ENCODE measurements at regions not wholly inside any gene's neighbourhood (a gene's known extent, or its start where the extent isn't known, plus 50 kb on each side); places are given as distances from the start of the nearest gene placed in this dataset.

GRCh38 chr16:86949116-86949515 is 368.1 kb downstream of the C16orf95 start:
- TF ChIP-seq REST (IDR thresholded peaks at IDR 0.05; ENCODE audit: insufficient read depth in 1 of 2, low read depth in 2 of 2, low read length in 2 of 2), result no peak
- TF ChIP-seq POLR2AphosphoS5 (IDR thresholded peaks at IDR 0.05; ENCODE audit: low read depth, low read length), result no peak
- no peak for TF ChIP-seq SIN3A (IDR thresholded peaks at IDR 0.05; ENCODE audit: borderline replicate concordance, insufficient read depth, low read length)

- TF ChIP-seq REST (IDR thresholded peaks at IDR 0.05; ENCODE audit: insufficient read depth in 1 of 2, low read depth in 2 of 2, low read length in 2 of 2) (no peak), FOXP2 (optimal IDR thresholded peaks at IDR 0.05; ENCODE audit: borderline replicate concordance, extremely low read depth, extremely low read length, insufficient read depth) (no peak), TAF1 (IDR thresholded peaks at IDR 0.05; ENCODE audit: borderline replicate concordance, insufficient read depth, low read length) (no peak), POLR2AphosphoS5 (IDR thresholded peaks at IDR 0.05; ENCODE audit: low read depth, low read length) (no peak), SIN3A (IDR thresholded peaks at IDR 0.05; ENCODE audit: borderline replicate concordance, insufficient read depth, low read length) (no peak)
Observed at GRCh38 chr16:86949630-86950029, 367.6 kb downstream of the C16orf95 start.

GRCh38 chr16:86951041-86951822 is 366.0 kb downstream of the C16orf95 start:
- no peak for TF ChIP-seq TAF1 (IDR thresholded peaks at IDR 0.05; ENCODE audit: borderline replicate concordance, insufficient read depth, low read length)
- TF ChIP-seq POLR2AphosphoS5 (IDR thresholded peaks at IDR 0.05; ENCODE audit: low read depth, low read length), result no peak
- no peak for TF ChIP-seq SIN3A (IDR thresholded peaks at IDR 0.05; ENCODE audit: borderline replicate concordance, insufficient read depth, low read length)
- no peak for TF ChIP-seq FOXP2 (optimal IDR thresholded peaks at IDR 0.05; ENCODE audit: borderline replicate concordance, extremely low read depth, extremely low read length, insufficient read depth)
- TF ChIP-seq REST (IDR thresholded peaks at IDR 0.05; ENCODE audit: insufficient read depth in 1 of 2, low read depth in 2 of 2, low read length in 2 of 2), result no peak

GRCh38 chr16:86951831-86952598 is 365.2 kb downstream of the C16orf95 start:
- TF ChIP-seq FOXP2 (optimal IDR thresholded peaks at IDR 0.05; ENCODE audit: borderline replicate concordance, extremely low read depth, extremely low read length, insufficient read depth), result no peak
- TF ChIP-seq SIN3A (IDR thresholded peaks at IDR 0.05; ENCODE audit: borderline replicate concordance, insufficient read depth, low read length), result no peak; the same call in 1 of the 2 replicates

- no peak for TF ChIP-seq SIN3A (IDR thresholded peaks at IDR 0.05; ENCODE audit: borderline replicate concordance, insufficient read depth, low read length)
- no peak for TF ChIP-seq POLR2AphosphoS5 (IDR thresholded peaks at IDR 0.05; ENCODE audit: low read depth, low read length)
- TF ChIP-seq REST (IDR thresholded peaks at IDR 0.05; ENCODE audit: insufficient read depth in 1 of 2, low read depth in 2 of 2, low read length in 2 of 2), result no peak
- TF ChIP-seq FOXP2 (optimal IDR thresholded peaks at IDR 0.05; ENCODE audit: borderline replicate concordance, extremely low read depth, extremely low read length, insufficient read depth), result no peak
- no peak for TF ChIP-seq TAF1 (IDR thresholded peaks at IDR 0.05; ENCODE audit: borderline replicate concordance, insufficient read depth, low read length)
Observed at GRCh38 chr16:86952769-86953168, 364.4 kb downstream of the C16orf95 start.
